HG03025 (cell line): ENCODE measurements at regions not wholly inside any gene's neighbourhood (a gene's known extent, or its start where the extent isn't known, plus 50 kb on each side); places are given as distances from the start of the nearest gene placed in this dataset.
"Not testable (repeated sequence)": the region's sequence is repeated elsewhere in the genome, so short reads cannot be mapped to it uniquely, and the experiment has no call there.

Source experiments
- ATAC-seq: cut with Tn5 transposase; IDR thresholded peaks from one replicate; pipeline ENCODE4 v1.9.1; 2021; ENCODE audit warnings: mild to moderate bottlenecking, moderate library complexity; ENCODE audit not compliant: unreplicated experiment, low FRiP score

- ATAC-seq = no peak
These were observed 250.1 kb upstream of the SGCD start for GRCh38 chr5:156076912-156077311.

- no peak for ATAC-seq
These were observed 239.3 kb upstream of the SGCD start for GRCh38 chr5:156087577-156088110.

- ATAC-seq = not testable (repeated sequence)
These were observed 236.7 kb upstream of the SGCD start for GRCh38 chr5:156089955-156090940.

- ATAC-seq = no peak
These were observed 233.9 kb upstream of the SGCD start for GRCh38 chr5:156093024-156093423.

GRCh38 chr5:156094001-156094400 is 233.0 kb upstream of the SGCD start:
- ATAC-seq = no peak

GRCh38 chr5:156095709-156096241 is 231.2 kb upstream of the SGCD start:
- no peak for ATAC-seq

GRCh38 chr5:156096259-156096658 is 230.7 kb upstream of the SGCD start:
- ATAC-seq = no peak

GRCh38 chr5:156103155-156103885 is 223.6 kb upstream of the SGCD start:
- ATAC-seq = no peak

GRCh38 chr5:156109317-156110023 is 217.5 kb upstream of the SGCD start:
- ATAC-seq = no peak

GRCh38 chr5:156119692-156120091 is 207.3 kb upstream of the SGCD start:
- no peak for ATAC-seq

- no peak for ATAC-seq
These were observed 206.2 kb upstream of the SGCD start for GRCh38 chr5:156120777-156121176.

GRCh38 chr5:156121234-156121633 is 205.7 kb upstream of the SGCD start:
- ATAC-seq = no peak

GRCh38 chr5:156121882-156122281 is 205.1 kb upstream of the SGCD start:
- no peak for ATAC-seq

- no peak for ATAC-seq
These were observed 202.3 kb upstream of the SGCD start for GRCh38 chr5:156124708-156125107.

GRCh38 chr5:156125118-156125517 is 201.8 kb upstream of the SGCD start:
- ATAC-seq = no peak

- ATAC-seq = no peak
These were observed 200.2 kb upstream of the SGCD start for GRCh38 chr5:156126716-156127115.

GRCh38 chr5:156128026-156128425 is 198.9 kb upstream of the SGCD start:
- ATAC-seq = no peak

GRCh38 chr5:156134216-156134615 is 192.7 kb upstream of the SGCD start:
- ATAC-seq = no peak

- ATAC-seq = no peak
These were observed 191.4 kb upstream of the SGCD start for GRCh38 chr5:156135531-156135930.

- ATAC-seq = no peak
These were observed 189.7 kb upstream of the SGCD start for GRCh38 chr5:156137071-156137869.
